Spleen (tissue), 7 donors: ENCODE measurements at regions not wholly inside any gene's neighbourhood (a gene's known extent, or its start where the extent isn't known, plus 50 kb on each side); places are given as distances from the start of the nearest gene placed in this dataset.

Experiments
- CTCF ChIP-seq, 11 experiments: fragments of 200-600 bp in 7 of 11; fragments of 450-650 bp in 4 of 11; sonication (generic) in 4 of 11; IDR thresholded peaks in 8 of 11; conservative IDR thresholded peaks in 3 of 11; 1 replicate in 7 of 11; 2 replicates in 4 of 11; pipeline versions ENCODE4 v1.4.0 to v1.8.0; 2016 to 2021; ENCODE audit warnings: antibody characterized with exemption in 11 of 11, inconsistent platforms in 4 of 11, mild to moderate bottlenecking in 1 of 11
- POLR2A ChIP-seq, 3 donors: fragments of 450-650 bp; IDR thresholded peaks; one replicate each; pipeline ENCODE4 v1.5.1; 2017; ENCODE audit warnings: antibody characterized with exemption in 3 of 3, mild to moderate bottlenecking in 1 of 3
- POLR2AphosphoS5 ChIP-seq, 3 donors: sonication (generic); formaldehyde crosslinking; IDR thresholded peaks; one replicate each; pipeline ENCODE4 v1.5.1; 2017; ENCODE audit warnings: antibody characterized with exemption in 3 of 3
- donor health status: DM: no; HTN: no; CAD: no; lungs with moderate emphysema.
- donor health status: DM: no; HTN: no; CAD: no.
- donor health status: DM: no; HTN: no; CAD: no.

DNA sequence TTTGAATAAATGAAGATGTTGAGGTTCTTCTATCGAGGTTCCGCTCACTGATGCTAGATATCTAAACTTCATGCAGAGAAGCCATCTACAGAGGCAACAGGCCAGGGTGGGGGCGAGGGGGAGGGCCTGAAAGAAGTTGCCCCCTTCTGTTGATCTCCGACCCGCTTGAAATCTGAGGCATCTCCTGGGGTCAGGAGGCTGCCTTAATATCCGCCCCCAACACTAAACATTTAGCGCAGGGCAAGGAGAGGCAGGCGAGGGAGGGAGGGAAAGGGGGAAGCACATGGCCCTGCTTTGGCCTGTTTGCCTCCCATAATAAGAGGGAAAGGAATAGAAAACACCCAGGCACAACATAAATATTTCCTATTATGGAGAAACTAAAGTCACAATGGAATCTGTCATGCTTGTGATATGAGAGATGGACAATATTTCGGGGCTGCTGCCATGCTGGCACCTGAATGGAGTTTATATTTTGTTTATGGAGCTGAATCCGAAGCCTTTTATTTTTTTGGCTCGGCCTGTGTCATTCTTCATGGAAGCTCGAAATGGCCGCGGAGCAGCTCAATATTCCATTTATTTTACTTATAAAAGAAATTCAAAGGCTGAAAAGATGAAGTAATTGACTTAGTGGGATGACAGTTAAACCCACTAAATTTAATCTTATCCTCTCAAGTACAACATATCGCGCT is 221.1 kb downstream of the INSIG2 start:
- TF ChIP-seq CTCF (IDR thresholded peaks at IDR 0.05 in 8 of 11, conservative IDR thresholded peaks at IDR 0.05 in 3 of 11) (no peak), POLR2AphosphoS5 (IDR thresholded peaks at IDR 0.05) (no peak), POLR2A (IDR thresholded peaks at IDR 0.05) (no peak)
